GM21528 (cell line): ENCODE measurements at regions not wholly inside any gene's neighbourhood (a gene's known extent, or its start where the extent isn't known, plus 50 kb on each side); places are given as distances from the start of the nearest gene placed in this dataset.
"Not testable (repeated sequence)": the region's sequence is repeated elsewhere in the genome, so short reads cannot be mapped to it uniquely, and the experiment has no call there.

Experiments
- ATAC-seq: cut with Tn5 transposase; IDR thresholded peaks from one replicate; pipeline ENCODE4 v1.9.1; 2021; ENCODE audit warnings: mild to moderate bottlenecking, moderate library complexity; ENCODE audit not compliant: unreplicated experiment, low FRiP score

DNA sequence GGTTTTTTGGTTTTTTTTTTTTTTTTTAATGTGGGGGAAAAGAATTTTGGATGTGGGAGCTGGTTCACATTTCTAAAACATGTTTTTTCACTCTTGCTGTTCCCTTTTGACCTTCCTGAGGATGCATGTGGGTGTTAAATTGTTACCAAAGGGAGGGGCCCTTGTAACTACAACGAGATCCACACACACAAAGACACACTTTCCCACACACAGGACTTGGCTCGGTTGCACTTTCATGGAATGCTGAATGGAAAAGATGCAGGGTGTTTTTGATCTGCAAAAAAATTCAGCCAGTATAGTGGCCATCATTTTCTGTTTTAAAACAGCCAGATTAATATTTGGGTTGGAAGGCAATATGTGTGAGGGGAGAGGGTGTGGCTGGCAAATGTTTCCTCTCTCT, 576.9 kb downstream of the EBF1 start:
- no peak for ATAC-seq

- ATAC-seq = no peak
Observed at GRCh38 chr5:158521995-158522394, 577.7 kb downstream of the EBF1 start.

- ATAC-seq = no peak
Observed at GRCh38 chr5:158519433-158520021, 580.2 kb downstream of the EBF1 start.

DNA sequence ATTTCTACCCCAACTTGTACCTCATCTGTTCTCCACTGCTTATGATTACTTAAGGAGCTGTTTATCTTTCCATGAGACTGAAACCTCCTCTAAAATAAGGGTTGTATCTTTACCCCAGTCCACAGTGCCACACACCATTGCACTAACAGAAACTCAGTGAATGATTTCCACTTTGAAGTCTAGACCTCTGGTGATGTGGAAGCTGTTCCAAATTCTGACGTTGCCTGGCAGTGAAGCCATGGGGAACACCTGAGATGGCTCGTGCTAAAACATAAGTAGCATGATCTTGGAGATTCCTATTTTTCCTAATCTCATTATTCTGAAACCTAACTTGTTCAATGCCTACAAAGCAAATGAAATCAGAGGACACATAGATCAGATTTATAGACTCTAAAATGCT, 583.2 kb downstream of the EBF1 start:
- no peak for ATAC-seq

GRCh38 chr5:158514986-158515359, 584.7 kb downstream of the EBF1 start:
- no peak for ATAC-seq

- no peak for ATAC-seq
Observed at GRCh38 chr5:158514319-158514985, 585.3 kb downstream of the EBF1 start.

DNA sequence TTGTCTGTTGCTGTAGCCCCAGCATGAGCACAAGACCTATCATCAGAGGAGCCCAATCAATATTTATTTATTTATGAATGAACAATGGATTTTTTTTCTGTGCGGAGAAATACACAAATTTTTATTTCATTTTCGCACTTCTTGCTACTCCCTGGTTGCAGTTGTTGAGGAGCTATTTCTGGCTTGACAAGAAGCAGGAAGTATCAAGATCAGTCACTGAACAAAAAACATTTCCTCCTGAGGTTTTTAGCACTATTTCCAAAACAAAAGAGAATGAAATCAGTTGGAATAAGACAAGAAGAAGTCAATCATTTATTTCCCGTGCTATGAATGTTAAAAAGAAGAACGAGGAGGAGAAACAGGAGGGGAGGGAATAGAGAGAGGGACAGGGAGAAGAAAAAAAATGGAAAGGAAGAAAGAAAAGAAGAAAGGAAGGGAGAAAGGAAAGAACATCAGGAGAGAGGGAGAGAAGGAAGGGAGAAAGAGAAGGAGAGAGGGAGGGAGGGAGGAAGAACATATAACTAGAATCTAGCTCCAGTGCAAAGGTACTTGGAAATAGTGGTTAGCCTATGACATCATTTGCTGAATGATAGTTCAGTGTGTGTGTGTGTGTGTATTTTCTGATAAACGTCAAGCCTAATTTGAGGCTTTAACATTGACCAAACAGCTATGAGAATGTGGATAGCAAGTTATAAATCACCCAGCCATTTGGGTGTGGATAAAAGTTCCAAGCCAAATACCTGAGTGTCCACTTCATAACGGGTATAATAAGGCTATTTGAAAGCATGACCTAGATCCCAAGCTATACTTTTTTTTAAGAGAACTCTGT, 586.0 kb downstream of the EBF1 start:
- ATAC-seq = no peak

GRCh38 chr5:158511454-158511853, 588.3 kb downstream of the EBF1 start:
- peak; percentile 80 for ATAC-seq

DNA sequence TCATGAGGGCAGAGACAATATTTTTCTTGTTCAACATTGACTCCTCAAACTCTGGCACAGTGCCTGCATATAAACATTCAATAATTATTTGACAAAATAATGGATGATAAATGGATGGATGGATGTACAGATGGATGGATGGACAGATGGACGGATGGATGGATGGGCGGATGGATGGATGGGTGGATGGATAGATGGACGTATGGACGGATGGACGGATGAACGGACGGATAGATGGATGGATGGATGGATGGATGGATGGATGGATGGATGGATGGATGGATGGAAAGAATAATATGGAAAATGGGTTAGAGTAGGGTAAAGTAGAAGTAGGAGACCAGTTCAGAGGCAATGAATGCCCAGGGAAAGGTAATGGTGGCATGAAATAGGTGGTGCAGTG, 589.2 kb downstream of the EBF1 start:
- ATAC-seq = no peak

- no peak for ATAC-seq
Observed at GRCh38 chr5:158506648-158507047, 593.1 kb downstream of the EBF1 start.

GRCh38 chr5:158502686-158503085, 597.0 kb downstream of the EBF1 start:
- no peak for ATAC-seq

DNA sequence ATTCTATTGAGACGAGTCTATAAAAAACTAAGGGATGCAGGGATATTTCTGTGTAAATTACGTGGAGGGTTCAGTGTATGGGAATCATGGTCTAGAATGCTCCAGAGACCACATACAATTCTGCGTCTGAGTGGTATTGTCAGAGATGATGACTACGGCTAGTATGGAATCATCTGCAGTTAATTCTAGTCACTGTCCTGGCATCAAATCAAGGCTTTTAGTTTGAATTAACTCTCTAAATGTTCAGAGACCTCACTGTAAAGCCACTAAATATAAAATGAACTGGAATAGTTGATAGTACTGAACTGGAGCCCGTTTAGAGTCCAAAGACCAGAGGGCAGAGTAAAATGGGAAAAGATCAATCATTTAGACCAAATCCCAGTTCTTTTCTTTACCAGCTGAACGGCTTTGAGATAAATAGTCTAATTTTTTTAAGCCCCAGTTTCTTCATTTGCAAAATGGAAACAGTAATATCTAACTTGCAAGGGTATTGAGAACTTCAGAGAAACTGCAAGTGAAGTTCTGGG, 599.8 kb downstream of the EBF1 start:
- no peak for ATAC-seq

- ATAC-seq = no peak
Observed at GRCh38 chr5:158499075-158499891, 600.4 kb downstream of the EBF1 start.

GRCh38 chr5:158496624-158497023, 603.1 kb downstream of the EBF1 start:
- no peak for ATAC-seq

GRCh38 chr5:158494541-158494940, 605.2 kb downstream of the EBF1 start:
- ATAC-seq = no peak

GRCh38 chr5:158494044-158494443, 605.7 kb downstream of the EBF1 start:
- not testable (repeated sequence) for ATAC-seq

DNA sequence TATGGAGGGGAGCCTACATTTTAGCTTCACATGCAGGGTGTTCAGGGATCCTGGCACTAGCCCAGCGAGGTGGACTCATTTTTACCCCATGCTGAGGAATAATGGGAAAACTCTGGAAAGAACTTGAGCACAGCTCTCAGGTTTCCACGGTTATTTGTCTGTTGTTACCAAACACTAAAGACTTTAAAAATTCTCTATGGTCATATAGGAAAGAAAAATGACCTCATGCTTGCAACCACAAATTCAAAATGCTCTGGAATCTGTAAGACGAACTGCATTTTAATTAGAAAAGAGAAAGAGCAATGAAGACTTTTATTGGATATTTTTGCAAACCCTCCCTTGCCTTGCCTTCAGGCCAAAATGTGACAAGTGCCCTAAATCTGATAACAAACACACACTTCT, 606.9 kb downstream of the EBF1 start:
- ATAC-seq = no peak

GRCh38 chr5:158492136-158492535, 607.6 kb downstream of the EBF1 start:
- no peak for ATAC-seq

DNA sequence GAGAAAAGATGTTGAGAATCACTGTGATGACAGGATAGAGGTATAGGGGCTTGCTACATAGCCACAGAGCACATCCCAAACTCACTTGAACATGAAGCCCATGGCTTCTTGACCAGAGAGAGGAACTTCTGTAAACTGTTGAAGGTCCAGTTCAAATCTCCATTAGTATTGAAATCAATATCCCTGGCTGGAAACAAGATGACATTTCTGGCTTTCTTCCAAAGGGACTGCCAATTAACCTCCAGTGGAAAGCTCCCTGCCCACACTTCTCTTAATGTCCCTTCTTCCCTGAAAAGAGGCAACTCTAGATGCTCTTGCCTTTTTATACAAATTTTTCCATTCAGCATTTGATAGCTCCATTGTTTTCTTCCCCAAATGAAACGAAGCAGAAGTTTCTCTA, 612.1 kb downstream of the EBF1 start:
- no peak for ATAC-seq

- no peak for ATAC-seq
Observed at GRCh38 chr5:158487156-158487555, 612.6 kb downstream of the EBF1 start.

GRCh38 chr5:158486566-158486965, 613.1 kb downstream of the EBF1 start:
- ATAC-seq = no peak
